ENCODE measurements at regions not wholly inside any gene's neighbourhood (a gene's known extent, or its start where the extent isn't known, plus 50 kb on each side); places are given as distances from the start of the nearest gene placed in this dataset.
"Not testable (repeated sequence)": the region's sequence is repeated elsewhere in the genome, so short reads cannot be mapped to it uniquely, and the experiment has no call there.

GRCh38 chr1:226461087-226461486 is 53.2 kb upstream of the PARP1 start:
- in situ Hi-C loops (cut with HindIII; ENCODE audit: low sequenced_read_pairs) = no loop called here

- in situ Hi-C loops (cut with HindIII; ENCODE audit: low sequenced_read_pairs) = no loop called here
Observed at GRCh38 chr1:226463925-226464586, 56.2 kb upstream of the PARP1 start.

GRCh38 chr1:226464587-226464971 is 56.7 kb upstream of the PARP1 start:
- in situ Hi-C loops (cut with HindIII; ENCODE audit: low sequenced_read_pairs) = not testable (repeated sequence)

- in situ Hi-C loops (cut with HindIII; ENCODE audit: low sequenced_read_pairs) = no loop called here
Observed at GRCh38 chr1:226466296-226466695, 58.4 kb upstream of the PARP1 start.

GRCh38 chr1:226467443-226467842 is 59.5 kb upstream of the PARP1 start:
- in situ Hi-C loops (cut with HindIII; ENCODE audit: low sequenced_read_pairs) = no loop called here

- in situ Hi-C loops (cut with HindIII; ENCODE audit: low sequenced_read_pairs) = no loop called here
Observed at GRCh38 chr1:226470921-226471866, 63.3 kb upstream of the PARP1 start.

- in situ Hi-C loops (cut with HindIII; ENCODE audit: low sequenced_read_pairs) = no loop called here
Observed at GRCh38 chr1:226473325-226473724, 65.4 kb upstream of the PARP1 start.

- in situ Hi-C loops (cut with HindIII; ENCODE audit: low sequenced_read_pairs) = no loop called here
Observed at GRCh38 chr1:226474041-226474440, 66.1 kb upstream of the PARP1 start.

- in situ Hi-C loops (cut with HindIII; ENCODE audit: low sequenced_read_pairs) = no loop called here
Observed at GRCh38 chr1:226474443-226475141, 66.7 kb upstream of the PARP1 start.

GRCh38 chr1:226475142-226475511 is 67.2 kb upstream of the PARP1 start:
- in situ Hi-C loops (cut with HindIII; ENCODE audit: low sequenced_read_pairs) = no loop called here

GRCh38 chr1:226476066-226476465 is 68.2 kb upstream of the PARP1 start:
- in situ Hi-C loops (cut with HindIII; ENCODE audit: low sequenced_read_pairs) = no loop called here

- in situ Hi-C loops (cut with HindIII; ENCODE audit: low sequenced_read_pairs) = no loop called here
Observed at GRCh38 chr1:226476648-226477319, 68.9 kb upstream of the PARP1 start.

GRCh38 chr1:226479474-226479873 is 69.1 kb upstream of the STUM start:
- in situ Hi-C loops (cut with HindIII; ENCODE audit: low sequenced_read_pairs) = no loop called here

GRCh38 chr1:226480461-226480860 is 68.1 kb upstream of the STUM start:
- in situ Hi-C loops (cut with HindIII; ENCODE audit: low sequenced_read_pairs) = no loop called here

- in situ Hi-C loops (cut with HindIII; ENCODE audit: low sequenced_read_pairs) = no loop called here
Observed at GRCh38 chr1:226481133-226481532, 67.4 kb upstream of the STUM start.

GRCh38 chr1:226482196-226482595 is 66.4 kb upstream of the STUM start:
- in situ Hi-C loops (cut with HindIII; ENCODE audit: low sequenced_read_pairs) = no loop called here

- in situ Hi-C loops (cut with HindIII; ENCODE audit: low sequenced_read_pairs) = no loop called here
Observed at GRCh38 chr1:226482975-226483700, 65.4 kb upstream of the STUM start.

GRCh38 chr1:226485192-226485591 is 63.4 kb upstream of the STUM start:
- in situ Hi-C loops (cut with HindIII; ENCODE audit: low sequenced_read_pairs) = no loop called here

GRCh38 chr1:226486161-226486560 is 62.4 kb upstream of the STUM start:
- in situ Hi-C loops (cut with HindIII; ENCODE audit: low sequenced_read_pairs) = no loop called here

- in situ Hi-C loops (cut with HindIII; ENCODE audit: low sequenced_read_pairs) = no loop called here
Observed at GRCh38 chr1:226487921-226488320, 60.6 kb upstream of the STUM start.

Measured in endothelial cell of hepatic sinusoid (primary cell).